ENCODE measurements at regions not wholly inside any gene's neighbourhood (a gene's known extent, or its start where the extent isn't known, plus 50 kb on each side); places are given as distances from the start of the nearest gene placed in this dataset.

DNA sequence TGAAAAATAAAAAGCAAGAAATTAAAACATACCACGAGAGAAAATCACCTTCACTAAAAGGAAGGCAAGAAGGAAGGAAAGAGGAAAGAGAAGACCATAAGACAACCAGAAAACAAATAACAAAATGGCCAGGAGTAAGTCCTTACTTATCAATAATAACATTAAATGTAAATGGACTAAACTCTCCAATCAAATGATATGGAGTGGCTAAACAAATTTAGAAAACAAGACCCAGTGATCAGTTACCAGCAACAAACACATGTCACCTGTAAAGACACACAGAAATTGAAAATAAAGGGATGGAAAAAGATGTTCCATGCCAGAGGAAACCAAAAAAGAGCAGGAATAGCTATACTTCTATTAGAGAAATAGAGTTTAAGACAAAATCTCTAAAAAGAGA lies 85.0 kb upstream of the SLC38A4 start:
- no peaks in the 10 kb centered on the region for H3K27me3 Mint-ChIP-seq (ENCODE audit: low read depth)
- TF ChIP-seq CTCF (conservative IDR thresholded peaks at IDR 0.05), result no peak
- Histone ChIP-seq H2AFZ (ENCODE audit: low read length) (no peak overlapping the region), H3K23me2 (ENCODE audit: insufficient read length, low read depth, low read length, poor library complexity, severe bottlenecking) (no peaks in the 10 kb centered on the region), H2BK120ac (ENCODE audit: low read depth, low read length, poor library complexity, severe bottlenecking) (no peak overlapping the region), H3K14ac (ENCODE audit: insufficient read depth, low read length) (no peak overlapping the region), H3K9me3 (ENCODE audit: control insufficient read depth, low read depth, low read length) (no peaks in the 10 kb centered on the region), H3K4me1 (ENCODE audit: insufficient read depth, low read length) (no peaks in the 10 kb centered on the region), H2BK5ac (ENCODE audit: insufficient read length, low read length) (no peak overlapping the region), H2AK5ac (ENCODE audit: insufficient read length, low read length) (no peak overlapping the region), H4K20me1 (ENCODE audit: control insufficient read depth, insufficient read depth, insufficient read length) (no peaks in the 10 kb centered on the region), H3K79me2 (ENCODE audit: insufficient read depth, low read length) (no peaks in the 10 kb centered on the region), H3K27ac (ENCODE audit: insufficient read length, low read depth, low read length) (no peak overlapping the region), H2BK12ac (ENCODE audit: insufficient read length, low read depth, low read length) (no peak overlapping the region), H3K9ac (ENCODE audit: extremely low read depth, insufficient read length, low read length) (no peak overlapping the region), H3K27me3 (ENCODE audit: insufficient read depth, low read length) (no peaks in the 10 kb centered on the region), H3K79me1 (ENCODE audit: insufficient read depth, low read depth, low read length, poor library complexity, severe bottlenecking) (no peaks in the 10 kb centered on the region), H3K18ac (ENCODE audit: insufficient read length, low read depth, low read length) (no peak overlapping the region), H4K91ac (ENCODE audit: insufficient read length, low read depth, low read length) (no peak overlapping the region), H2BK20ac (ENCODE audit: low read depth, low read length, poor library complexity, severe bottlenecking) (no peak overlapping the region), H4K8ac (replicated peaks; ENCODE audit: insufficient read length, low read depth, low read length) (no peak overlapping the region), H3T11ph (ENCODE audit: low read length) (no peak overlapping the region), H4K5ac (ENCODE audit: insufficient read length, low read depth, low read length) (no peak overlapping the region), H3K4me2 (ENCODE audit: insufficient read depth, insufficient read length, low read length) (no peak overlapping the region), H3K4ac (ENCODE audit: low read depth, low read length) (no peak overlapping the region), H3K23ac (ENCODE audit: insufficient read length, low read depth, low read length) (no peak overlapping the region), H2BK15ac (ENCODE audit: low read depth, low read length) (no peak overlapping the region), H3K56ac (ENCODE audit: insufficient read length, low read depth, low read length) (no peak overlapping the region)
- peaks cover 0 to 4% (median 0%) of the 10 kb centered on the region in 3 experiments; a peak in 1 of 7 replicates for H3K36me3 Mint-ChIP-seq (ENCODE audit: insufficient read depth in 1 of 3, low read depth in 3 of 3)
- H3K4me3 Mint-ChIP-seq, result no peak overlapping the region
- no CpG with 5 or more reads among the region's 1 CpG for WGBS (ENCODE audit: extremely low coverage, insufficient read length, low lambda C conversion rate)
- no peak for DNase-seq
- H3K4me1 Mint-ChIP-seq, result peaks cover 0 to 3% of the 10 kb centered on the region in 2 experiments; a peak in 1 of 4 replicates
- no peak overlapping the region for H3K27ac Mint-ChIP-seq
- H3K9me3 Mint-ChIP-seq, result peaks cover 0 to 5% of the 10 kb centered on the region in 2 experiments; a peak in 3 of 5 replicates

Measured in H9 (cell line).